ENCODE measurements at regions not wholly inside any gene's neighbourhood (a gene's known extent, or its start where the extent isn't known, plus 50 kb on each side); places are given as distances from the start of the nearest gene placed in this dataset.

- TF ChIP-seq EZH2 (IDR thresholded peaks at IDR 0.05; ENCODE audit: insufficient read depth, poor library complexity, severe bottlenecking) (no peak), EZH2phosphoT487 (IDR thresholded peaks at IDR 0.05; ENCODE audit: insufficient read depth, low read depth) (no peak)
Measured at GRCh38 chr10:88136712-88137111, 273.3 kb downstream of the PTEN start.
